Parathyroid adenoma (tissue), 2 donors: ENCODE measurements at regions not wholly inside any gene's neighbourhood (a gene's known extent, or its start where the extent isn't known, plus 50 kb on each side); places are given as distances from the start of the nearest gene placed in this dataset.
"Not testable (repeated sequence)": the region's sequence is repeated elsewhere in the genome, so short reads cannot be mapped to it uniquely, and the experiment has no call there.

Source experiments
- H2AFZ ChIP-seq: fragments of 300-600 bp; sonication (generic); one replicate; pipeline ENCODE4 v1.7.0; 2017; ENCODE audit warnings: antibody characterized with exemption, mild to moderate bottlenecking
- H3K27ac ChIP-seq: fragments of 300-600 bp; sonication (generic); one replicate; pipeline ENCODE4 v1.7.0; 2017
- H3K27me3 ChIP-seq: fragments of 300-600 bp; sonication (generic); one replicate; pipeline ENCODE4 v1.7.0; 2017; ENCODE audit warnings: low read length; ENCODE audit not compliant: control insufficient read depth, insufficient read depth
- H3K36me3 ChIP-seq: fragments of 300-600 bp; sonication (generic); one replicate; pipeline ENCODE4 v1.7.0; 2017; ENCODE audit warnings: low read length; ENCODE audit not compliant: control insufficient read depth, insufficient read depth
- H3K4me1 ChIP-seq: fragments of 300-600 bp; sonication (generic); one replicate; pipeline ENCODE4 v1.7.0; 2017; ENCODE audit warnings: control low read depth
- H3K4me2 ChIP-seq: fragments of 300-600 bp; sonication (generic); one replicate; pipeline ENCODE4 v1.7.0; 2017; ENCODE audit warnings: low read length
- H3K4me3 ChIP-seq: fragments of 300-600 bp; sonication (generic); one replicate; pipeline ENCODE4 v1.7.0; 2017; ENCODE audit warnings: low read depth, low read length
- H3K79me2 ChIP-seq: fragments of 300-600 bp; sonication (generic); one replicate; pipeline ENCODE4 v1.7.0; 2017; ENCODE audit warnings: control low read depth
- H3K9ac ChIP-seq: fragments of 300-600 bp; sonication (generic); one replicate; pipeline ENCODE4 v1.7.0; 2017; ENCODE audit warnings: mild to moderate bottlenecking
- H3K9me3 ChIP-seq: fragments of 300-600 bp; sonication (generic); one replicate; pipeline ENCODE4 v1.7.0; 2017; ENCODE audit warnings: low read length; ENCODE audit not compliant: control insufficient read depth
- TF ChIP-seq, protein P1 (sequence below): fragments of 300-600 bp; sonication (generic); IDR thresholded peaks from one replicate; pipeline ENCODE4 v1.7.0; 2017; ENCODE audit warnings: antibody characterized with exemption, mild to moderate bottlenecking
- donor health status: primary hyperparathyroidism.

DNA sequence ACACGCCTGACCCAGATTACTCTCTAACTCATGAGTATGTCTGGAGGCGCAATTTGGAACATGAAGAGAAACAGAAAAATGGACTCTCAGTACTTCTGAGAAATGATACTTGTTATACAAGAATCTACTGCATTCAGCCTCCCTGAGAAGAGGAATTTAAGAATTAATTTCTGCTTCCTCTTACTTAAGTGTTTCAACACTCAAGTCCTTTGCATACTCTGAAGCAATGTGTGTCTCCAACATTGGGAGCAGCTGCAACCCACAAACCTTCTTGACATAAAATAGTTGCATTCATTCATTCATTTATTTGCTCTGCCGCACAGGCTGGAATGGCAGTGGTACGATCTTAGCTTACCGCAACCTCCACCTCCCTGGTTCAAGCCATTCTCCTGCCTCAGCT is 199.8 kb downstream of the NPIPA7 start:
- H2AFZ ChIP-seq: no peak overlapping the region
- H3K36me3 ChIP-seq: no peaks in the 10 kb centered on the region
- TF ChIP-seq, protein P1, sequence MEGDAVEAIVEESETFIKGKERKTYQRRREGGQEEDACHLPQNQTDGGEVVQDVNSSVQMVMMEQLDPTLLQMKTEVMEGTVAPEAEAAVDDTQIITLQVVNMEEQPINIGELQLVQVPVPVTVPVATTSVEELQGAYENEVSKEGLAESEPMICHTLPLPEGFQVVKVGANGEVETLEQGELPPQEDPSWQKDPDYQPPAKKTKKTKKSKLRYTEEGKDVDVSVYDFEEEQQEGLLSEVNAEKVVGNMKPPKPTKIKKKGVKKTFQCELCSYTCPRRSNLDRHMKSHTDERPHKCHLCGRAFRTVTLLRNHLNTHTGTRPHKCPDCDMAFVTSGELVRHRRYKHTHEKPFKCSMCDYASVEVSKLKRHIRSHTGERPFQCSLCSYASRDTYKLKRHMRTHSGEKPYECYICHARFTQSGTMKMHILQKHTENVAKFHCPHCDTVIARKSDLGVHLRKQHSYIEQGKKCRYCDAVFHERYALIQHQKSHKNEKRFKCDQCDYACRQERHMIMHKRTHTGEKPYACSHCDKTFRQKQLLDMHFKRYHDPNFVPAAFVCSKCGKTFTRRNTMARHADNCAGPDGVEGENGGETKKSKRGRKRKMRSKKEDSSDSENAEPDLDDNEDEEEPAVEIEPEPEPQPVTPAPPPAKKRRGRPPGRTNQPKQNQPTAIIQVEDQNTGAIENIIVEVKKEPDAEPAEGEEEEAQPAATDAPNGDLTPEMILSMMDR: no peak
- no peaks in the 10 kb centered on the region for H3K9me3 ChIP-seq
- no peaks in the 10 kb centered on the region for H3K4me1 ChIP-seq
- H3K9ac ChIP-seq: no peak overlapping the region
- H3K4me2 ChIP-seq: no peak overlapping the region
- no peak overlapping the region for H3K27ac ChIP-seq
- H3K79me2 ChIP-seq: no peaks in the 10 kb centered on the region
- no peaks in the 10 kb centered on the region for H3K27me3 ChIP-seq
- H3K4me3 ChIP-seq: no peak overlapping the region

GRCh38 chr16:16582916-16583315 is 204.0 kb downstream of the NPIPA7 start:
- H3K27ac ChIP-seq, H3K79me2 ChIP-seq, H3K4me2 ChIP-seq, H3K27me3 ChIP-seq, H3K9me3 ChIP-seq, H3K4me1 ChIP-seq, H3K36me3 ChIP-seq, H3K9ac ChIP-seq, H2AFZ ChIP-seq, H3K4me3 ChIP-seq: not testable (repeated sequence)

- not testable (repeated sequence) for H3K4me1 ChIP-seq, H3K4me2 ChIP-seq, H3K36me3 ChIP-seq, H3K4me3 ChIP-seq, H3K9me3 ChIP-seq, H2AFZ ChIP-seq, H3K9ac ChIP-seq, H3K27ac ChIP-seq, H3K27me3 ChIP-seq, H3K79me2 ChIP-seq
Observed at GRCh38 chr16:16586073-16586651, 207.2 kb downstream of the NPIPA7 start.

GRCh38 chr16:16586969-16587368 is 208.0 kb downstream of the NPIPA7 start:
- H3K27ac ChIP-seq, H3K27me3 ChIP-seq: not testable (repeated sequence)

DNA sequence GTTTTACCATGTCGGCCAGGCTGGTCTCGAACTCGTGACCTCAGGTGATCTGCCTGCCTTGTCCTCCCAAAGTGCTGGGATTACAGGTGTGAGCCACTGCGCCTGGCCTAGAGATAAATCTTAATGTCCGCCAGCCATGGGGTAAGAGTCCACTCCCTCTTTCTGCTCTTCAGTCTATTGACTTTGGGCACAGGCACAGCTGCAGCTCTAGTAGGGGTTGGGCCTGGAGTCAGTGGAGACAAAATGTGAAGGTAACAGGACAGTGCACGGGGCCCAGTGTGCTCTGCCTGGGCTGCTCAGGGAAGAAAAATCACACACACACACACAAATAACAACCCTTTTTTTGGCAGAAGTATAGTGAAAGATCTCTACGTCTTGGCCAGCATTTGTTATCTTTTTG is 209.5 kb downstream of the NPIPA7 start:
- not testable (repeated sequence) for H3K79me2 ChIP-seq, H3K27ac ChIP-seq, H3K36me3 ChIP-seq, H3K27me3 ChIP-seq, H3K4me2 ChIP-seq, H3K9ac ChIP-seq, H3K4me1 ChIP-seq, H3K9me3 ChIP-seq, H3K4me3 ChIP-seq, H2AFZ ChIP-seq

More at GRCh38 chr16:16586969-16587368, 208.0 kb downstream of the NPIPA7 start:
- H3K36me3 ChIP-seq, H3K79me2 ChIP-seq, H3K9me3 ChIP-seq, H2AFZ ChIP-seq, H3K4me2 ChIP-seq, H3K9ac ChIP-seq, H3K4me1 ChIP-seq, H3K4me3 ChIP-seq: not testable (repeated sequence)

DNA sequence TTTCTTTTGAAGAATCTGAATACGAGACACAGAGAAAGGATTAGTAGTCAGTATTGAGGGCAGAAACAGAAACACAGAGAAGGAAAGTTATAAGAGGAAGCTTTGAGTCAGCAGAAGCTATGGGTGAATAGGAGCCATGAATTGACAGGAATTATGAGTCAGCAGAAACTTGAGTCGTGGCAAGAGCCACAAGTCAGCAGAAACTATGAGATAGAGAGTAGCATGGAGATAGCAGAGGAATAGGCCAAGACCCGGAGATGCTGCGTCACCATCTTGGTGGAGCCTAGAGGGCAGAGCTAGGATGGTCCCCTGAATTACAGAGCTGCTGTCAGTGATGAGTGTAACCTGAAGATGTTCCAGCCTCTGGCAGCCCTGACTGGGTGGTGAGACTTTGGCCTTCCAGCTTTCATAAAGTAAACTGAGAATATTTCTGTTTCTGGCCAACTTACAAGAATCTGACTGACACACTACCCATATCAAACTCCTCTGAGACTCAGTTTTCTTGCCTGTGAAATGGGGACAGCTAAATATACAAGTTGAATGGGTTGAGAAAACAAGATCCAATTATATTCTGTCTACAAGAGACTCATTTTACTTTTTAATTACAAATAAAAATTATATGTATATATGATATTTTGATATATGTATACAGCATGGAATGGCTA is 211.8 kb downstream of the NPIPA7 start:
- H2AFZ ChIP-seq: peak overlapping the region; percentile 38
- H3K4me2 ChIP-seq, H3K27me3 ChIP-seq, H3K9me3 ChIP-seq, H3K79me2 ChIP-seq, H3K4me3 ChIP-seq, H3K4me1 ChIP-seq, H3K36me3 ChIP-seq, H3K9ac ChIP-seq: not testable (repeated sequence)
- peak overlapping the region; percentile 70 for H3K27ac ChIP-seq

GRCh38 chr16:16593156-16593863 is 214.4 kb downstream of the NPIPA7 start:
- H3K4me3 ChIP-seq, H3K27me3 ChIP-seq, H3K9me3 ChIP-seq, H2AFZ ChIP-seq, H3K4me2 ChIP-seq, H3K79me2 ChIP-seq, H3K36me3 ChIP-seq, H3K9ac ChIP-seq, H3K4me1 ChIP-seq, H3K27ac ChIP-seq: not testable (repeated sequence)
- TF ChIP-seq, protein P1: peak; percentile 75

- H3K27ac ChIP-seq, H2AFZ ChIP-seq, H3K4me2 ChIP-seq, H3K4me1 ChIP-seq, H3K27me3 ChIP-seq, H3K9ac ChIP-seq, H3K4me3 ChIP-seq, H3K79me2 ChIP-seq, H3K36me3 ChIP-seq, H3K9me3 ChIP-seq: not testable (repeated sequence)
Observed at GRCh38 chr16:16595029-16595718, 216.2 kb downstream of the NPIPA7 start.

GRCh38 chr16:16601239-16601638 is 222.3 kb downstream of the NPIPA7 start:
- H3K79me2 ChIP-seq, H3K9me3 ChIP-seq, H3K36me3 ChIP-seq, H3K4me1 ChIP-seq, H3K9ac ChIP-seq, H3K4me2 ChIP-seq, H3K4me3 ChIP-seq, H2AFZ ChIP-seq, H3K27ac ChIP-seq, H3K27me3 ChIP-seq: not testable (repeated sequence)
